GM12891 (cell line): ENCODE measurements at regions not wholly inside any gene's neighbourhood (a gene's known extent, or its start where the extent isn't known, plus 50 kb on each side); places are given as distances from the start of the nearest gene placed in this dataset.

Experiments used
- PAX5 ChIP-seq: IDR thresholded peaks from 2 replicates; pipeline ENCODE4 v1.6.1; 2011; ENCODE audit warnings: low read length, moderate library complexity, mild to moderate bottlenecking; ENCODE audit not compliant: insufficient read depth, severe bottlenecking
- POLR2A ChIP-seq: IDR thresholded peaks from 2 replicates; pipeline ENCODE4 v1.6.1; 2011; ENCODE audit warnings: low read depth, low read length, control low read depth
- POLR2AphosphoS5 ChIP-seq: IDR thresholded peaks from 2 replicates; pipeline ENCODE4 v1.6.1; 2011; ENCODE audit warnings: low read depth, low read length, control low read depth
- SPI1 ChIP-seq: IDR thresholded peaks from 2 replicates; pipeline ENCODE4 v1.6.1; 2011; ENCODE audit warnings: low read depth, low read length, control low read depth
- TAF1 ChIP-seq: IDR thresholded peaks from 2 replicates; pipeline ENCODE4 v1.6.1; 2011; ENCODE audit warnings: low read depth, low read length, control low read depth

- TF ChIP-seq PAX5: no peak
- no peak for TF ChIP-seq POLR2A
- TF ChIP-seq SPI1: no peak
- no peak for TF ChIP-seq POLR2AphosphoS5
- TF ChIP-seq TAF1: no peak
These were observed 141.2 kb upstream of the RGPD4 start for GRCh38 chr2:107685421-107685986.
